HG03060 (cell line): ENCODE measurements at regions not wholly inside any gene's neighbourhood (a gene's known extent, or its start where the extent isn't known, plus 50 kb on each side); places are given as distances from the start of the nearest gene placed in this dataset.
"Not testable (repeated sequence)": the region's sequence is repeated elsewhere in the genome, so short reads cannot be mapped to it uniquely, and the experiment has no call there.

ENCODE experiments used
- ATAC-seq: cut with Tn5 transposase; IDR thresholded peaks from one replicate; pipeline ENCODE4 v1.9.1; 2021; ENCODE audit warnings: low read depth, moderate number of reproducible peaks; ENCODE audit not compliant: unreplicated experiment

DNA sequence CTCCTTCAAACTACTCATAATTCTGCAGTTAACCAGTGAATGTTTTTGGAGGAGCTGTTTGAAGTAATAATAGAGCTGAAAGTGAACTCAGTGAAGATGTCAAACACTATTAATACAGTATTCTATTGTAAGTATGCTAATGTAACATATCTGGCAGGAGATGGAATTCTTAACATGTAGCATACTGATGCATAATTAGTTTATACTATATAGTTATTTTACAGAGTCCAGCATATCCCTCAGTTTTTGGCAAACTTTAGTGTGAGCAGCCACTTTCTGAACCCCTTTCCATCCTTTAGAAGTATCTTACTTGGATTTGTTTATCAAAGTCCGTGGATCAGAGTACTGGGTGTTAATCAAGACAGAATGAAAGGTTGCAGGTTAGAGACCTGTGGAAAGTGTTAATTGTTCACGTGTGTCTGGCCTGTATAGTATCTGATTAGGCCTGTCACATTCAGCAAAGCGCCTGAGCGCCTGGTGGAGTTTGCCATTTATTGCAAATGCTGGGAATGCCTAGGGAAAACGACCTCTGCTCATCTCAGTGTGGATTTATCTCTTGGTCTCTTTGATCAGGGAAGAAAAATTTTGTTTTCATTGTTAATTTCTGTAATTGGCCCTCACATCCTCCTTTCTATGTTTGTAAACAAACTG lies 251.7 kb upstream of the MAD2L1 start:
- no peak for ATAC-seq

- no peak for ATAC-seq
These were observed 251.1 kb upstream of the MAD2L1 start for GRCh38 chr4:120317713-120318112.

DNA sequence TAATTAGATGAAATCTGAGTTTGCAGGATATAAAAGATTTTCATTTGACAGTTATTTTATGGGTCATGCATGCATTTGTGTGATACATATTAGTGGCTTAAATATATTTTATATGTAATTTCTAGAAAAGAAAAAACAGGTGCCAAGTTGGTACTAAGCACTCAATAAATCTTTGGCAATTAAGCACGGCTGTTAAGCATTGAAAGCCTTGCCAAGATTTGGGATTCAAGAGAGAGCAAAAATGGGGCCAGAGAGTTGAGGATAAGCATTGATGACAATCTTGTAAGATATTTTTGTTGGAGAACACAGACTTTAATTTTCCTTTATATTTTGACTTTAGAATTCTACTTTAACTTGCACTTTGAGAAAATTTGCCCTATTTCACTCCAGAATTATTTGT lies 249.8 kb upstream of the MAD2L1 start:
- no peak for ATAC-seq

DNA sequence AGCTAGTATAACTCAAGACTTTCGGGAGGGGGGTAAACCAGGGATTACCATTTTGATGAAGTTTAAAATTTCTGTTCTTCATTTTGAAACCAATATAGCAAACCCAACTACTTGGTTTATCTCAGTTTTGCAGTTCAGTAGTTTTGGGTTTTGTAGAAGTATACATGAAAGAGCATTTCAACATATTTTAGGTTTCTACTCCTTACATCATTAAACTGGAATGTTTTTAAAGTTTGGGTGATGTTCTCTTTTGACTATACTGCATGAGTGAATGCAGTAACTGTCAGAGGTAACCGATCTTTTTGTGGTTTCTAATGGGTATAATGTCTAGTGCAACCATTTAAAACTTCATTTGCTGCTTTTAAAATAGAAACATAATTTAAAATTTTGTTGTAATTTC lies 248.3 kb upstream of the MAD2L1 start:
- ATAC-seq = no peak

DNA sequence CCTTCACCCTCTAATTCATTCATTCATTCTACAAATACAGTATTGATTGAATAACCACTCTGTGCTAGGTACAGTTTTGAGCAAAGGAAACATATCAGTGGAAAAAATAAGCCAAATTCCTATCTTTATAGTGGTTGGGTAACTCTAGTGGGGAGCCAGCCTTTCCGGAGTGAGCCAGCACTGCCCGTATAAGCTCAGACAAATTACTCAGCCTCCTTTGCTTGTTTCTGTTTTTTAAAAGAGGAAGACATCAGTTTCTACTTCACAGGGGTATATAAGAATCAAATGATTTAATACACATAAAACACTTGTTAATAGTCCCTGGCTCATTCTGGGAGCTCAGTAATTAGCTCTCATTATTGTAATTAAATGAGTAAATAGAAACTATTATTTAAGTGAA lies 238.2 kb upstream of the MAD2L1 start:
- no peak for ATAC-seq

DNA sequence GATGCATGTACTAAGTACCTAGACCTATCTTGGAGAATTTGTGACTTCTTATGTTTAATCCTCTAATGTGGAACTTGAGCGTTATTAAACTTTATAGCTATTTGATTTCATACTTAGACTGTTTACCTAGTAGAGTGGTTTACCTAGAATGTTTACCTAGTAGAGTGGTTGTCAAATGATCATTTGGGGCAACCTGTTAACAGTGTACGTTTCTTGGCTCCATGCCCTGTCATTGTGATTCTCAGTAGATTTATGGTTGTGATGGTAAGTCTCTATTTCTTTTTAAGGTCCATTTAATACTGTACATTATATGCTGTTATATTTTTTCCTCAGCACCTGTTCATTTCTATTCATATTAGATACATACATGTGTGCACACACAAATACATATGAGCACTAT lies 233.0 kb upstream of the MAD2L1 start:
- ATAC-seq = no peak

DNA sequence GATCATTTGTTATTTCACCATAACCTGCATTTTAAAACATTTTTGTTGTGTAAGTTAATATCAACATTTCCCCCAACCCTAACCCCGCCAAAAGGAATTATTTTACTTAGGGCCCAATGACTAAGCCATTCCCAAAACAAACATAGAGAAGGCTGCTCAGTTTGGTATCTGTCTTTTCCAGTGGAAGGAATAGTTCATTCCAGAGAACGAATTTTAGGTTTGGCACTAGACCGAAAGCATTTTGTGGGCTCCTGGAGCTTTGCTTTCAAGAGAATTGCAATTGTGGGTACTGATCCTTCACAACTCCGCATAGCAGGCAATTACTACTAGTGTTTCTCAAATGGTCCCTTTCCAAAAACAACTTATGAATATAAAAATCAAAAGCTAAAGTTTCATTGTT lies 226.7 kb upstream of the MAD2L1 start:
- no peak for ATAC-seq

GRCh38 chr4:120291541-120291940 lies 224.9 kb upstream of the MAD2L1 start:
- no peak for ATAC-seq

- no peak for ATAC-seq
These were observed 223.9 kb upstream of the MAD2L1 start for GRCh38 chr4:120290553-120290952.

DNA sequence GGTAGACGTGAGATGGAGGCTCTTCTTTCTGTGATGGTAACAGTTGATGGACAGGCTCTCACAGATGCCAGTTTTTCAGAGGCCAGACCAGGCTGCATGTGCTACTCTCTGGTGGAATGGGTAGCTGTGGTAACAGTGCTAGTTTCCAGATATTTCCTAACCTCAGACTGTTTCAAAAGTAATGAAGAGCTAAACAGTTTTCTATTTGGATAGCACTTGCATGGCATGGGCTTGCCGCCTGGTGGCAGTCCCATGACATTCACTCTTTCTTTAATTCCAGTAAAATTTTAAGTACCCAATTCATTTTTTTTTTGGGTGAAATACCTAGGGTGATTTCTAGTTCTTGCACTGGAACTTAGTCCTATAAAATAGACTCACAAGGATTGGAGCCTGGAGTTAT lies 220.2 kb upstream of the MAD2L1 start:
- no peak for ATAC-seq

DNA sequence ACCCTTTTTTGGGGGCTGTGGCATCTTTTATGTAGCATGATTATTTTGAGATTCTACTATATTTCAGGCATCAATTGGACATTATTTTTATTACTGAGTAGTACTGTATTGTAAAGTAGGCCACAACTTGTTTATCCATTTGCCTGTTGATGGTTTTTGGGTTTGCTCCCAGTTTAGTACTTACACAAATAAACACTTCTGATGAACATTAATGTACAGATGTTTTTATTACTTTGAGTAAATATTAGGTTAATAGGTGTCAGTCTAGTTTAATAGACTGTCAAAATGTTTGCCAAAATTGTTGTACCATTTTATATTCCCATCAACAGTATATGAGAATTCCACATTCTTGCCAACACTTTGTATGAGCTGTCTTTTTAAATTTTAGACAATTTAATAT lies 214.9 kb upstream of the MAD2L1 start:
- no peak for ATAC-seq

DNA sequence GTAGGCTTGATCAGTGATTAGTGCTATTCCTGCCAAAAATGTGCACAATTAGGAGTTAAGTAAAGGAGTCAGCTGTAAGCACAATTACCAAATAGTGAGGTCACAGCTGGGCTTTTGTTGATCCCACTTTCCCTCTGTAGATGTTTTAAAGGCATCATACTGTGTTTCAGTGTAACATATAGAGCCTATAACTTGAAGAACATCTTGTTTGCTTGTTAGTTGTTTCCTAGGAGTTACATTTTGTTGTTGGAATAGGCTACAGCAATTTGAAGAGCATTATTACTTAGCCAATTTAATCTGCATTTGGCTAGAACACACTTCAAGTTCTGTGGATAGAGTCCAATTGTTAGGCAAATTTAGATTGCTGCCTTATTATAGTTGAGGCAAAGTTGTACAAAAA lies 210.7 kb upstream of the MAD2L1 start:
- no peak for ATAC-seq

- ATAC-seq = no peak
These were observed 200.0 kb upstream of the MAD2L1 start for GRCh38 chr4:120266602-120267001.

DNA sequence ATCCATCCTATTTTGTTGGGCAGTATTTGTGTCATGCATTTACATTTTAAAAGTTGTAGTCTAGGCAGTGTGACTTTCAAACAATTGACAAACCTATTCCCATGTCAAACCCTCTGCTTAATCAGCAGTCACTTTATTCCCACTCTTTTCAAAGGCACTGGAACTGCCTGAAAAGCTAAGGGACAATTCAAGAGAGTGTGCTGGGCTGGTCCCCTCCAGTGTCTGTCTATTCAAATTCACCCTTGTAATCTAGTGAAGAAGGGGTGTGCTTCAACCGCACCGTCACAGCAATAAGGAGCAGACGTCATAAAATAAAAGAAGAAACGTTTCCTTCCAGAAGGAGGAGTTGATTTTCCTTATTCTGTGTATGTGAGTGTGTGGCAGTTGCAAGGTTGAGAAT lies 197.0 kb upstream of the MAD2L1 start:
- ATAC-seq = no peak

- no peak for ATAC-seq
These were observed 194.5 kb upstream of the MAD2L1 start for GRCh38 chr4:120261117-120261516.

- ATAC-seq = not testable (repeated sequence)
These were observed 189.6 kb upstream of the MAD2L1 start for GRCh38 chr4:120256112-120256775.

DNA sequence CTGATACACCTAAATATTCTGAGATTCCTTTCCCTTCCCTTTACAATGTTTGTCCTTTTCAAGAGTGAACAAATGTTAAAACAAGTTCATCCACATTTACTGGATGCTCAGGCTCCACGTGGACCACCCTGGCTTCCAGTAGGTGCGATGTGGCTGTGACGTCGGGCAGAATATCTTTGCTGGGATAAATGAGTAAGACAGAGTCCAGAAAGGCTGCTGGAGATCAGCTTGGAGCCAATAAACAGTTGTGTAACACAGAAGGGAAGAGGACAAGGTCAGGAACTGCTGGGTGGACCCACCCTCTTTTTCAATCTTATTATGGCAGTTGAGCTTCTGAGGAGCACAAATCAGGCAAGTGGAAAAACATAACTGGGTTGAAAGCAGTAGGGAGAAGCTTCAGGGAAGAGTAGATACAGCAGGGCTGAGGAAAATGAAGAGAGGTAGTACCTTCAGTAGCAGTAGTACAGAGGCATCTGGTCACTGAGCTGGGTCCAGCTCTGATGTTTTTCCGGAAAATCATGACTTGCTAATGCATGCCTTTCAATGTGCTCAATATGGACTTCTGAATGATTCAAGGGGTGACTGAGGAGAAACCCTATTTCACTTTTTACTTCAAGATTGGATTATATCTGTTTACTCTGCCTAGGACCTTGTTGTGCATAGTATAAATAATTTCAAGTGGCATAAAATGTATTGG lies 171.8 kb upstream of the MAD2L1 start:
- ATAC-seq = no peak

- no peak for ATAC-seq
These were observed 170.2 kb upstream of the MAD2L1 start for GRCh38 chr4:120236873-120237272.

DNA sequence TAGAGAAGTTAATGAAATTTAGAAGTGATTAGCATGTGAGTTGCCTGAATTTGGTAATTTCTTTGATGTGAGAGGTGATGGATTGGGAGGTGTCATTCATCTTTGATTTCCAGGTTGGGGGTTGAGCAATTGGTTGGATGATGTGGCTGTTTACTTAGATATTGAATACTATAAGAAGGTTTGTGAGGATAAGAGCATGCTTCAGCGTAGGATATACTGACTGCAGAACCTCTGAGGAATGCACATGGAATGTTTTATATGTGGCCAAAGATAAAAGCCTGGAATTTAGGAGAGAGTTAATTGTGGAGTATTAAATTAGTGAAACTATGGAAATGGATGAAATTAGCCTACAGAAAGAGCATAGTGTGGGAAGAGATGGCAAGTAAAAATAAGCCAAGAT lies 165.4 kb upstream of the MAD2L1 start:
- ATAC-seq = no peak

DNA sequence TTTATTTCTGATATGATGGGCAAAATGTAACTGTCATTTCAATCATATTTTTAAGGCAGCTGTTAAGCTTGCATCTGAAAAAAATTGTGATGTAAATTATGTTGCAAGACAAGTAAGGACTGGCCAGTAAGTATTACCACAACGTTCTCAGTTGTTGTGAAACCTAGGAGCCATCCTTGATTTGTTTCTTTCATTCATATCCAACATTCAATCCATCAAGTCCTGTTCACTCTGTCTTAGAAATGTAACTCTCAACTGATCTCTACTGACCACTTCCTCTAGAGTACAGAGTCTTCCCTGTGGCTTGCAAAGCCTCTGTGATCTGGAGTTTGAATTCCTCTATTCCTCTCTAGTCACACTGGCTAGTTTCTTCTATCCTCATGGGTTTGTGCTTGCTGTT lies 161.4 kb upstream of the MAD2L1 start:
- no peak for ATAC-seq

GRCh38 chr4:120227554-120227953 lies 160.9 kb upstream of the MAD2L1 start:
- no peak for ATAC-seq

GRCh38 chr4:120225527-120225926 lies 158.9 kb upstream of the MAD2L1 start:
- ATAC-seq = no peak
